ENCODE measurements at regions not wholly inside any gene's neighbourhood (a gene's known extent, or its start where the extent isn't known, plus 50 kb on each side); places are given as distances from the start of the nearest gene placed in this dataset.

- TF ChIP-seq, protein P1, sequence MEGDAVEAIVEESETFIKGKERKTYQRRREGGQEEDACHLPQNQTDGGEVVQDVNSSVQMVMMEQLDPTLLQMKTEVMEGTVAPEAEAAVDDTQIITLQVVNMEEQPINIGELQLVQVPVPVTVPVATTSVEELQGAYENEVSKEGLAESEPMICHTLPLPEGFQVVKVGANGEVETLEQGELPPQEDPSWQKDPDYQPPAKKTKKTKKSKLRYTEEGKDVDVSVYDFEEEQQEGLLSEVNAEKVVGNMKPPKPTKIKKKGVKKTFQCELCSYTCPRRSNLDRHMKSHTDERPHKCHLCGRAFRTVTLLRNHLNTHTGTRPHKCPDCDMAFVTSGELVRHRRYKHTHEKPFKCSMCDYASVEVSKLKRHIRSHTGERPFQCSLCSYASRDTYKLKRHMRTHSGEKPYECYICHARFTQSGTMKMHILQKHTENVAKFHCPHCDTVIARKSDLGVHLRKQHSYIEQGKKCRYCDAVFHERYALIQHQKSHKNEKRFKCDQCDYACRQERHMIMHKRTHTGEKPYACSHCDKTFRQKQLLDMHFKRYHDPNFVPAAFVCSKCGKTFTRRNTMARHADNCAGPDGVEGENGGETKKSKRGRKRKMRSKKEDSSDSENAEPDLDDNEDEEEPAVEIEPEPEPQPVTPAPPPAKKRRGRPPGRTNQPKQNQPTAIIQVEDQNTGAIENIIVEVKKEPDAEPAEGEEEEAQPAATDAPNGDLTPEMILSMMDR (IDR thresholded peaks at IDR 0.05; ENCODE audit: insufficient read depth, low read depth, low read length, missing control alignments): no peak
- H3K4me3 ChIP-seq (ENCODE audit: low read length): no peak overlapping the region
- no peak for DNase-seq (ENCODE audit: low read depth)
These were observed 236.0 kb downstream of the RBFOX3 start for GRCh38 chr17:79374807-79375206.

DNA sequence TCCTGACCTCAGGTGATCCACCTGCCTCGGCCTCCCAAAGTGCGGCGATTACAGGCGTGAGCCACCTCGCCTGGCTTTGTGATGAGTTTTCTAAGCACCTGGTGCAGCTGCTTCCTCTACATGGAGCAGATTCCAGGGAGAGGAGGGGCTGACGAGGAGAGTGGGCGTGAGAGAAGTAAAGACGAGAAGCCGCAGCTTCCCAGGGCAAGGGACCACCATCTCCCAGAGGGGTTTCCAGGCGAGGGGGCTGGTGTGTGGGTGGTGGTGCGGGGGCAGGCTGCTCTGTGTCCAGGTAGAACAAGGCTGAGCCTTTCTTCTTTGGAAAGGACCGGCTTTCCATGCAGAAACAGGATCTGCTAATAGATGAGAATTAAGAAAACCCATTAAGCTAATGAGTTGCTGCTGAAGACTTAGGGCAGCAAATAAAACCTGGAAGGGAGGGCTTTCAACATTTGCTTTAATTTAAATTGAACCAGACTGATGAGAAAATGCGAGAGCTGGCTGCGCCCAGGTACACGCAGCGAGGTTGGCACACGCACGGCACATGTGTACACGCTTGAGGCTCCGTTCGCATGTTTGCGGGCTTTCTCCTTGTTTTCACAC lies 236.7 kb downstream of the RBFOX3 start:
- TF ChIP-seq, protein P1 (IDR thresholded peaks at IDR 0.05; ENCODE audit: insufficient read depth, low read depth, low read length, missing control alignments): no peak
- DNase-seq (ENCODE audit: low read depth): no peak
- H3K4me3 ChIP-seq (ENCODE audit: low read length): no peak overlapping the region

GRCh38 chr17:79372470-79373238 lies 238.2 kb downstream of the RBFOX3 start:
- H3K4me3 ChIP-seq (ENCODE audit: low read length): no peak overlapping the region
- TF ChIP-seq, protein P1 (IDR thresholded peaks at IDR 0.05; ENCODE audit: insufficient read depth, low read depth, low read length, missing control alignments): no peak
- no peak for DNase-seq (ENCODE audit: low read depth)

DNA sequence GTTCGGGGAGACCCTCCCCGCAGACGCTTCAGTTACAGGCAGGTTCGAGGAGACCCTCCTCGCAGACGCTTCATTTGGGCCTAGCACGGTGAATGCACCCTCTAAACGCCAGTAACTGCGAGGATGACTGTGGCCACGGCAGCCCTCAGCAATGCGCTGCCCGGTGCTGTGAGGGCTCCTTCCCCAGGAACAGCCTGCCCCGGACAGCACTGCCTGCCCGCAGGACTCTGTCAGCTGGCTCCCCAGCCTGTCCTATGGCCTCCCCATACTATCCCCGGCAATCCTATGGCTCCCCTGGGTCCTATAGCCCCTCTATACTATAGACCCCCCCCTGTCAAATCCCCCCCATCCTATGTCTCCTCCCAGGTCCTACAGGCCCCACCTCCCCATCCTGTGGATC lies 238.9 kb downstream of the RBFOX3 start:
- H3K4me3 ChIP-seq (ENCODE audit: low read length): no peak overlapping the region
- DNase-seq (ENCODE audit: low read depth): no peak
- TF ChIP-seq, protein P1 (IDR thresholded peaks at IDR 0.05; ENCODE audit: insufficient read depth, low read depth, low read length, missing control alignments): no peak

DNA sequence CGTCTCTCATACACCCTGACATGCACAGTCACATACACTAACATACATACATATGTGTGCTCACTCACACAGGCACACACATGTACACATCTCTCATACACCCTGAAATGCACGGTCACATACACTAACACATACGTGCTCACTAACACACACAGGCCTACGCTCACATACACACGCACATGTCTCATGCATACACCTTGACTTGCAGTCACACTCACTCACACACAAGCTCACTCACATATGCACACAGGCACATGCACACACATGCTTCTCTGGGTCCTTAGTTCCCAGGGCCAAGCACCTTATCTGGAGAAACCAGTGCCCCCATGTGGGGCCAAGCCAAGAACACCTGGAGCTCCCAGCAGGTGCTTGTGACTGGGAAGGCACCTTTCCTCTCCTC lies 240.3 kb downstream of the RBFOX3 start:
- no peak for DNase-seq (ENCODE audit: low read depth)
- TF ChIP-seq, protein P1 (IDR thresholded peaks at IDR 0.05; ENCODE audit: insufficient read depth, low read depth, low read length, missing control alignments): no peak
- H3K4me3 ChIP-seq (ENCODE audit: low read length): no peak overlapping the region

DNA sequence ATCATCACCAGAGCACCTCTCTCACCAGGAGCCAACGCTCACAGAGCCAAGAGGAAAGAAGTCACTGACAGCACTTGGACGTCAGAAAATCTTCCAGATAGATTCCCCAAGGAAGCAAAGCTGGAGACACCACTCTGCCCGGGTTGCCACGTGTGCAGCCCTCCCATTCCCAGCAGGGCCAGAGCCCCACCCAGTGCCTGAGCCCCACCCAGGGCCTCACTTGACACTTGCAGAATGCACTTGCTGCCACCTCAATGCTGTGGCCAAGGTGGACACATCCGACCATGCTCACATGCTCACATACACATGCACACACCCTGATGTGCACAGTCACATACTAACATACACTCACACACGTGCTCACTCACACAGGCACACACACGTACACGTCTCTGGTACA lies 240.7 kb downstream of the RBFOX3 start:
- TF ChIP-seq, protein P1 (IDR thresholded peaks at IDR 0.05; ENCODE audit: insufficient read depth, low read depth, low read length, missing control alignments): no peak
- DNase-seq (ENCODE audit: low read depth): no peak
- H3K4me3 ChIP-seq (ENCODE audit: low read length): no peak overlapping the region
